CD4-positive, alpha-beta T cell (primary cell): ENCODE measurements at regions not wholly inside any gene's neighbourhood (a gene's known extent, or its start where the extent isn't known, plus 50 kb on each side); places are given as distances from the start of the nearest gene placed in this dataset.

Experiments used
- ATAC-seq: fragments of 200-7000 bp; cut with Tn5 transposase; one replicate; pipeline ENCODE4 v1.10.0; 2022; ENCODE audit warnings: mild to moderate bottlenecking; ENCODE audit not compliant: poor library complexity
- CTCF ChIA-PET: fragments of 350-600 bp; sonication (Branson Sonifier 250); formaldehyde crosslinking; loops from one replicate; lab custom pipeline; 2021; ENCODE audit warnings: antibody characterized with exemption, inconsistent platforms; lab: Charles Lee
- POLR2A ChIA-PET: fragments of 350-600 bp; sonication (Branson Sonifier 250); formaldehyde crosslinking; loops from one replicate; lab custom pipeline; 2021; ENCODE audit warnings: antibody characterized with exemption, inconsistent platforms; lab: Charles Lee
- DNase-seq, 14 experiments: peaks; one replicate each; pipeline ENCODE4 v3.0.0-alpha.2; 2013 to 2020; ENCODE audit warnings: mixed read lengths in 2 of 14
- H3K27ac ChIP-seq, 2 donors: one replicate each; pipeline versions ENCODE4 v1.5.1 to v1.7.0; 2013; ENCODE audit warnings: low read length in 2 of 2, low read depth in 1 of 2, mild to moderate bottlenecking in 1 of 2
- H3K27me3 ChIP-seq, 2 experiments: 1 replicate in 1 of 2; 2 replicates in 1 of 2; pipeline versions ENCODE4 v1.6.1 to v1.7.0; 2013; ENCODE audit warnings: low read length in 2 of 2, control low read depth in 1 of 2, mild to moderate bottlenecking in 1 of 2, moderate library complexity in 1 of 2; ENCODE audit not compliant: insufficient read depth in 2 of 2, control insufficient read depth in 1 of 2
- H3K36me3 ChIP-seq: one replicate; pipeline ENCODE4 v1.6.1; 2013; ENCODE audit warnings: low read length, control low read depth; ENCODE audit not compliant: insufficient read depth
- H3K4me1 ChIP-seq: one replicate; pipeline ENCODE4 v1.6.1; 2013; ENCODE audit warnings: low read length, control low read depth; ENCODE audit not compliant: insufficient read depth
- H3K4me3 ChIP-seq: one replicate; pipeline ENCODE4 v1.5.1; 2013; ENCODE audit warnings: mild to moderate bottlenecking, low read length, moderate library complexity
- H3K9me3 ChIP-seq, 2 experiments: 1 replicate in 1 of 2; 2 replicates in 1 of 2; pipeline versions ENCODE4 v1.6.1 to v1.7.0; 2013; ENCODE audit warnings: low read length in 2 of 2, mild to moderate bottlenecking in 2 of 2, control low read depth in 1 of 2, moderate library complexity in 1 of 2; ENCODE audit not compliant: control insufficient read depth in 1 of 2, insufficient read depth in 1 of 2
- H3K27ac Mint-ChIP-seq: one replicate; pipeline ENCODE4 v1.8.0; 2020; ENCODE audit warnings: mixed read lengths
- H3K27me3 Mint-ChIP-seq: one replicate; pipeline ENCODE4 v1.8.0; 2021; ENCODE audit warnings: mixed read lengths
- H3K36me3 Mint-ChIP-seq: one replicate; pipeline ENCODE4 v1.8.0; 2021; ENCODE audit warnings: low read depth, mixed read lengths
- H3K4me1 Mint-ChIP-seq: one replicate; pipeline ENCODE4 v1.8.0; 2021; ENCODE audit warnings: low read depth, mixed read lengths
- H3K4me3 Mint-ChIP-seq: one replicate; pipeline ENCODE4 v1.8.0; 2020; ENCODE audit warnings: mild to moderate bottlenecking, mixed read lengths
- H3K9me3 Mint-ChIP-seq: one replicate; pipeline ENCODE4 v1.8.0; 2020; ENCODE audit warnings: mixed read lengths
- intact Hi-C, 2 experiments: fragments of 100-400 bp; cut with DNase I in 1 of 2; cut with micrococcal nuclease in 1 of 2; formaldehyde crosslinking; loops; one replicate each; pipeline versions ENCODE4 v1.15.1 to v1.9.0; 2023 to 2025; cut with DNase I, micrococcal nuclease
- TF ChIP-seq, protein P1 (sequence below): fragments of 200-600 bp; IDR thresholded peaks from one replicate; pipeline ENCODE4 v1.8.0; 2022; ENCODE audit warnings: antibody characterized with exemption, mild to moderate bottlenecking

DNA sequence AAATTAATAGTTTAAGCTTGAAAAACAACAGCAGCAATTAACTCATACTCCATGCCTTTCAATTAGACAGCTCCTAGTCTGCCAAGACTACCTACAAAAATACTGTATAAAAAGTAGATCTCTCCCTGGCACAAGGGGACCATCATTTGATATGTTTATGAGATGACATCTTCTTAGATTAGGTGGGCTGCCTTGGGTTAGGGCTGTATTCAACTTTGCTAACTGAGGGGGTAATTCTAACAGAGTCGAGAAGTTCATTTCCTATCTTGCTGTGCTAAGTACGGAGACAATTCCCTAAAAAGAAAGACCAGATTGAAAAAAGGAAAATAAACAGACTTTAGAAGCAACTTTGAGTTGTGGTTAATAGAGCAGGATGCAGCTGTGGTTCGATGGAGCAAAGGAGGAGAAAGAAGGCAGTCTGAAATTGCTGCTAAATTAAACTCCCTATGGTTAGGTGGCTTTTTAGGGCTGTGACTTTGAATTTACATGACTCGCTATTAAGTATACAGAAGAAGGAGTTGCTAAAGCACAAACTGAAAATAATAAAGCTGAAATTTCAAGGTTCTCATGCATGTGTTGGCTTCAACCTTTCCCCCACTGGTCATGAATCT is 75.4 kb downstream of the CDC7 start:
- Mint-ChIP-seq H3K4me3 (no peak overlapping the region), H3K27ac (no peak overlapping the region)

DNA sequence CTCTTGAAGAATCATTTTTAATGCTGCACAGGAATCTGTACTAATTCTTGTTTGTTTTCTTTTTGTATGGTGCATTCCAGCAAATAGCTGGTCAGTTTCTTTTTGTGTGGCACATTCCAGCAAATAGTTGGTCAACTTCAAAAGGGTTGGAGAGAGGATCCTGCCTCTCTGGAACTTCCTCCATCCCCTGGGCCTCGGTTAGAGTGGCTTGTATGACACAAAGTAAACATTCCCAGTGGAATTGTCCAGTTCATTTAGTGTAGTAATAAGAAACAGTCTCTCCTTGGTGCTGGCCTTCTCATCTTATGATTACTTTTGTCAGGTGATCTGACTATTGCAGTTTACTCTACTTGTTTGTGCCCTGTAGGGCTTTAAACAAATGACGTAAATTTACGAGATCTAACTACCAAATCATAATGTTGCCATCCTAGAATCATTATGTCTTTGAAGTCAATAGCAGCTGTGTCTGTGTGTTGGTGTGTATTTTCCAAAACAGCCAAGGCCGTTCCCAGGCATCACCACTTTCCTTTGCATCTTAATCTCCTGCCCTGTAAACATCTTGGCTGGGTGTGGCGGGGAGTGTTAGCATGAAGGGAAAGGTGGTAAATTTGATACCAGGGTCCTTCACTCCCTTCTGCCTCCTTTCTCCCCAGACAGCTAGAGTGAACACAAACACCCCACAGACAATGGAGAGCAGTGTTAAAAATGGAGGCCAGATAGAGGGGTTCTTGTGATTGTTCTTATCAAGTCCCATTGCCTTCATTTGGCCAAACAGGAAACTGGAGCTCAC is 77.9 kb downstream of the CDC7 start:
- Histone ChIP-seq H3K4me3 (no peak overlapping the region), H3K4me1 (peaks cover 8% of the 10 kb centered on the region), H3K36me3 (no peaks in the 10 kb centered on the region), H3K27me3 (no peaks in the 10 kb centered on the region), H3K9me3 (no peaks in the 10 kb centered on the region), H3K27ac (no peak overlapping the region)
- no peaks in the 10 kb centered on the region for H3K27me3 Mint-ChIP-seq
- DNase-seq (no peak), ATAC-seq (no peak)
- POLR2A ChIA-PET, result no interaction called here
- intact Hi-C loops, result no loop called here
- H3K9me3 Mint-ChIP-seq, result no peaks in the 10 kb centered on the region
- H3K36me3 Mint-ChIP-seq, result no peaks in the 10 kb centered on the region
- no peak overlapping the region for H3K27ac Mint-ChIP-seq
- CTCF ChIA-PET, result interaction anchor here (1.3 kb wide), 1 partner anchor 49 kb away, joined by 3 read pairs; no protein-coding TSS in a partner anchor
- no peak overlapping the region for H3K4me3 Mint-ChIP-seq
- peaks cover 16% of the 10 kb centered on the region for H3K4me1 Mint-ChIP-seq
- TF ChIP-seq, protein P1, sequence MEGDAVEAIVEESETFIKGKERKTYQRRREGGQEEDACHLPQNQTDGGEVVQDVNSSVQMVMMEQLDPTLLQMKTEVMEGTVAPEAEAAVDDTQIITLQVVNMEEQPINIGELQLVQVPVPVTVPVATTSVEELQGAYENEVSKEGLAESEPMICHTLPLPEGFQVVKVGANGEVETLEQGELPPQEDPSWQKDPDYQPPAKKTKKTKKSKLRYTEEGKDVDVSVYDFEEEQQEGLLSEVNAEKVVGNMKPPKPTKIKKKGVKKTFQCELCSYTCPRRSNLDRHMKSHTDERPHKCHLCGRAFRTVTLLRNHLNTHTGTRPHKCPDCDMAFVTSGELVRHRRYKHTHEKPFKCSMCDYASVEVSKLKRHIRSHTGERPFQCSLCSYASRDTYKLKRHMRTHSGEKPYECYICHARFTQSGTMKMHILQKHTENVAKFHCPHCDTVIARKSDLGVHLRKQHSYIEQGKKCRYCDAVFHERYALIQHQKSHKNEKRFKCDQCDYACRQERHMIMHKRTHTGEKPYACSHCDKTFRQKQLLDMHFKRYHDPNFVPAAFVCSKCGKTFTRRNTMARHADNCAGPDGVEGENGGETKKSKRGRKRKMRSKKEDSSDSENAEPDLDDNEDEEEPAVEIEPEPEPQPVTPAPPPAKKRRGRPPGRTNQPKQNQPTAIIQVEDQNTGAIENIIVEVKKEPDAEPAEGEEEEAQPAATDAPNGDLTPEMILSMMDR, result no peak

More for the DNA sequence above, 75.4 kb downstream of the CDC7 start:
- DNase-seq, result peak in 1 of 14 experiments; percentile 27
- peaks cover 18% of the 10 kb centered on the region for H3K4me1 ChIP-seq
- Mint-ChIP-seq H3K4me1 (peaks cover 24% of the 10 kb centered on the region), H3K27me3 (no peaks in the 10 kb centered on the region), H3K36me3 (no peaks in the 10 kb centered on the region), H3K9me3 (no peaks in the 10 kb centered on the region)
- no peaks in the 10 kb centered on the region for H3K36me3 ChIP-seq
- TF ChIP-seq, protein P1, result no peak
- intact Hi-C loops, result no loop called here
- no peaks in the 10 kb centered on the region for H3K9me3 ChIP-seq
- no peak overlapping the region for H3K27ac ChIP-seq
- H3K27me3 ChIP-seq, result no peaks in the 10 kb centered on the region
- ATAC-seq, result no peak
- no peak overlapping the region for H3K4me3 ChIP-seq
- ChIA-PET POLR2A (interaction anchor here (0.9 to 1.3 kb wide), 2 partner anchors 16 to 27 kb away, joined by 3 to 4 read pairs; no protein-coding TSS in a partner anchor), CTCF (no interaction called here)

DNA sequence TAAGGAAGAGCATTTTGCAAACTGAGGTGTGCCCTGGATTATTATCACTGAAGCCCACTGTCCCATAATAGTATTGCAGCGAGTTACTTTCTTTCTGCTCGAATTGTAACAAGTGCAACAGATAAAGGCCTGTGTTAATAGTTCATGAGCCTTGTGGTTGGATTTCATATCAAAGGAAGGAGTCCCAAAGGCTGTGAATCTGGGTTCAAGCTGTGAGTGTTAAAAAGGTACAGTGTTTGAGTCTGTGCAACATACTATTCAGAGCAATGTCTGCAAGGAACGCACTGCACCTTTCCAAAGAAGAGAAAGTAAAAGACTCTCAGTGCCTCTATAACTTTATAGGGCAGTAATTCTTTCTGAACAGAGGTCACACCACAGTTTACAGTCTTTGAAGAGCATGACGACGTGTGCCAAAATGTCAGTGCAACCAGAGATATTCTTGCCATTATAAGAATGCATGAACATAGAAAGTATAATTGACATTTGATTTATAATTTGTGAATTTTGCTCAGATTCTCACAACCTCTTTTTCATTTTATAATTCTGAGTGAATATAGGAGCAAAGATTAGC is 79.1 kb downstream of the CDC7 start:
- peaks cover 16% of the 10 kb centered on the region for H3K4me1 Mint-ChIP-seq
- H3K36me3 Mint-ChIP-seq, result no peaks in the 10 kb centered on the region
- no peak for ATAC-seq
- TF ChIP-seq, protein P1, result no peak
- Histone ChIP-seq H3K9me3 (no peaks in the 10 kb centered on the region), H3K27ac (no peak overlapping the region), H3K4me1 (peaks cover 8% of the 10 kb centered on the region), H3K4me3 (no peak overlapping the region), H3K36me3 (no peaks in the 10 kb centered on the region), H3K27me3 (no peaks in the 10 kb centered on the region)
- H3K27ac Mint-ChIP-seq, result no peak overlapping the region
- ChIA-PET POLR2A (no interaction called here), CTCF (no interaction called here)
- no peak overlapping the region for H3K4me3 Mint-ChIP-seq
- H3K27me3 Mint-ChIP-seq, result no peaks in the 10 kb centered on the region
- intact Hi-C loops, result loop anchor here in 1 of 2 experiments (5.0 kb wide), 1 partner anchor 32 kb away; no protein-coding TSS in a partner anchor
- DNase-seq, result no peak
- H3K9me3 Mint-ChIP-seq, result no peaks in the 10 kb centered on the region
